ENCODE measurements at regions not wholly inside any gene's neighbourhood (a gene's known extent, or its start where the extent isn't known, plus 50 kb on each side); places are given as distances from the start of the nearest gene placed in this dataset.

- no peaks in the 10 kb centered on the region for H3K9me3 ChIP-seq
- no peaks in the 10 kb centered on the region for H3K36me3 ChIP-seq (ENCODE audit: insufficient read depth in 1 of 2, low read depth in 1 of 2)
- WGBS, 3 donors: 22 to 36% (median 34%) methylated on average over 1 of the region's 1 CpG
- intact Hi-C loops (cut with DNase I): no loop called here
- H3K4me1 ChIP-seq: no peaks in the 10 kb centered on the region
- no peak overlapping the region for H3K4me3 ChIP-seq
- TF ChIP-seq CTCF (IDR thresholded peaks at IDR 0.05): no peak
- DNase-seq: no peak
- no peak for ATAC-seq
- H3K27me3 ChIP-seq (ENCODE audit: insufficient read depth in 3 of 3, low read length in 2 of 3): no peaks in the 10 kb centered on the region
- no peak overlapping the region for H3K27ac ChIP-seq
Observed at GRCh38 chr2:186941853-186942252, 92.9 kb upstream of the ZSWIM2 start.

- Histone ChIP-seq H3K9me3 (no peaks in the 10 kb centered on the region), H3K4me1 (no peaks in the 10 kb centered on the region), H3K4me3 (no peak overlapping the region), H3K27me3 (ENCODE audit: insufficient read depth in 3 of 3, low read length in 2 of 3) (no peaks in the 10 kb centered on the region), H3K27ac (no peak overlapping the region), H3K36me3 (ENCODE audit: insufficient read depth in 1 of 2, low read depth in 1 of 2) (no peaks in the 10 kb centered on the region)
- ATAC-seq (no peak), DNase-seq (no peak)
- intact Hi-C loops (cut with DNase I): no loop called here
- TF ChIP-seq CTCF (IDR thresholded peaks at IDR 0.05): no peak
- 63 to 73% (median 64%) methylated on average over 2 of the region's 2 CpGs for WGBS, 3 donors
Observed at GRCh38 chr2:186940463-186940862, 91.5 kb upstream of the ZSWIM2 start.

- no peaks in the 10 kb centered on the region for H3K36me3 ChIP-seq (ENCODE audit: insufficient read depth in 1 of 2, low read depth in 1 of 2)
- H3K27me3 ChIP-seq (ENCODE audit: insufficient read depth in 3 of 3, low read length in 2 of 3): no peaks in the 10 kb centered on the region
- no peaks in the 10 kb centered on the region for H3K9me3 ChIP-seq
- no peak overlapping the region for H3K4me3 ChIP-seq
- DNase-seq: no peak
- WGBS, 3 donors: 77 to 88% (median 77%) methylated on average over 4 of the region's 4 CpGs
- H3K4me1 ChIP-seq: no peaks in the 10 kb centered on the region
- TF ChIP-seq CTCF (IDR thresholded peaks at IDR 0.05): no peak
- intact Hi-C loops (cut with DNase I): no loop called here
- H3K27ac ChIP-seq: no peak overlapping the region
- no peak for ATAC-seq
Observed at GRCh38 chr2:186934420-186934819, 85.5 kb upstream of the ZSWIM2 start.

- H3K27ac ChIP-seq: no peak overlapping the region
- no peaks in the 10 kb centered on the region for H3K36me3 ChIP-seq (ENCODE audit: insufficient read depth in 1 of 2, low read depth in 1 of 2)
- DNase-seq (no peak), ATAC-seq (no peak)
- H3K4me1 ChIP-seq: no peaks in the 10 kb centered on the region
- intact Hi-C loops (cut with DNase I): no loop called here
- no peaks in the 10 kb centered on the region for H3K27me3 ChIP-seq (ENCODE audit: insufficient read depth in 3 of 3, low read length in 2 of 3)
- no peaks in the 10 kb centered on the region for H3K9me3 ChIP-seq
- no peak for TF ChIP-seq CTCF (IDR thresholded peaks at IDR 0.05)
- no peak overlapping the region for H3K4me3 ChIP-seq
Observed at GRCh38 chr2:186927867-186928191, 78.9 kb upstream of the ZSWIM2 start.

GRCh38 chr2:186927185-186927866, 78.4 kb upstream of the ZSWIM2 start:
- no peaks in the 10 kb centered on the region for H3K9me3 ChIP-seq
- H3K27me3 ChIP-seq (ENCODE audit: insufficient read depth in 3 of 3, low read length in 2 of 3): no peaks in the 10 kb centered on the region
- no peak overlapping the region for H3K27ac ChIP-seq
- DNase-seq: no peak
- 96 to 98% (median 98%) methylated on average over 4 of the region's 4 CpGs for WGBS, 3 donors
- no peak for ATAC-seq
- H3K36me3 ChIP-seq (ENCODE audit: insufficient read depth in 1 of 2, low read depth in 1 of 2): no peaks in the 10 kb centered on the region
- no peaks in the 10 kb centered on the region for H3K4me1 ChIP-seq
- H3K4me3 ChIP-seq: no peak overlapping the region
- intact Hi-C loops (cut with DNase I): no loop called here
- no peak for TF ChIP-seq CTCF (IDR thresholded peaks at IDR 0.05)

All from psoas muscle (tissue), 7 donors.